ENCODE measurements at regions not wholly inside any gene's neighbourhood (a gene's known extent, or its start where the extent isn't known, plus 50 kb on each side); places are given as distances from the start of the nearest gene placed in this dataset.

- no peak for DNase-seq
Observed at GRCh38 chr3:81938681-81939080, 177.2 kb upstream of the GBE1 start.

- DNase-seq: no peak
Observed at GRCh38 chr3:81936817-81937216, 175.4 kb upstream of the GBE1 start.

GRCh38 chr3:81932681-81933080 lies 171.2 kb upstream of the GBE1 start:
- DNase-seq: no peak

- DNase-seq: no peak
Observed at GRCh38 chr3:81931265-81932251, 170.1 kb upstream of the GBE1 start.

- DNase-seq: no peak
Observed at GRCh38 chr3:81929697-81930096, 168.3 kb upstream of the GBE1 start.

GRCh38 chr3:81927811-81928210 lies 166.4 kb upstream of the GBE1 start:
- DNase-seq: no peak

- DNase-seq: no peak
Observed at GRCh38 chr3:81925385-81925784, 163.9 kb upstream of the GBE1 start.

- no peak for DNase-seq
Observed at GRCh38 chr3:81923038-81923437, 161.6 kb upstream of the GBE1 start.

- DNase-seq: no peak
Observed at GRCh38 chr3:81922404-81922803, 161.0 kb upstream of the GBE1 start.

GRCh38 chr3:81920816-81921215 lies 159.4 kb upstream of the GBE1 start:
- DNase-seq: no peak

- DNase-seq: no peak
Observed at GRCh38 chr3:81916890-81917289, 155.4 kb upstream of the GBE1 start.

GRCh38 chr3:81913886-81914663 lies 152.6 kb upstream of the GBE1 start:
- DNase-seq: no peak

GRCh38 chr3:81911221-81911620 lies 149.8 kb upstream of the GBE1 start:
- no peak for DNase-seq

- no peak for DNase-seq
Observed at GRCh38 chr3:81910244-81910852, 148.9 kb upstream of the GBE1 start.

- no peak for DNase-seq
Observed at GRCh38 chr3:81909796-81910195, 148.4 kb upstream of the GBE1 start.

GRCh38 chr3:81908561-81908960 lies 147.1 kb upstream of the GBE1 start:
- no peak for DNase-seq

GRCh38 chr3:81898336-81898735 lies 136.9 kb upstream of the GBE1 start:
- DNase-seq: no peak

- DNase-seq: no peak
Observed at GRCh38 chr3:81894598-81894997, 133.2 kb upstream of the GBE1 start.

- DNase-seq: no peak
Observed at GRCh38 chr3:81891055-81891895, 129.8 kb upstream of the GBE1 start.

GRCh38 chr3:81888914-81889557 lies 127.6 kb upstream of the GBE1 start:
- no peak for DNase-seq

GRCh38 chr3:81887448-81887847 lies 126.0 kb upstream of the GBE1 start:
- no peak for DNase-seq

GRCh38 chr3:81886081-81886480 lies 124.6 kb upstream of the GBE1 start:
- DNase-seq: no peak

Data from activated gamma-delta T cell treated with Interleukin-2 at 50 U/mL for 16 hours (primary cell).